Lower leg skin (tissue), 3 donors: ENCODE measurements at regions not wholly inside any gene's neighbourhood (a gene's known extent, or its start where the extent isn't known, plus 50 kb on each side); places are given as distances from the start of the nearest gene placed in this dataset.

Experiments used
- CTCF ChIP-seq, 3 donors: fragments of 450-650 bp; IDR thresholded peaks; one replicate each; pipeline ENCODE4 v1.5.1; 2016; ENCODE audit warnings: antibody characterized with exemption in 3 of 3, mild to moderate bottlenecking in 3 of 3, moderate library complexity in 2 of 3
- POLR2A ChIP-seq, 2 donors: fragments of 450-650 bp; IDR thresholded peaks; one replicate each; pipeline ENCODE4 v1.6.1; 2016 to 2017; ENCODE audit warnings: antibody characterized with exemption in 2 of 2, mild to moderate bottlenecking in 1 of 2, moderate library complexity in 1 of 2

- TF ChIP-seq CTCF (IDR thresholded peaks at IDR 0.05) = no peak
- no peak for TF ChIP-seq POLR2A (IDR thresholded peaks at IDR 0.05)
Observed at GRCh38 chr4:58205446-58206235, 1095.5 kb upstream of the IGFBP7 start.
